ENCODE measurements at regions not wholly inside any gene's neighbourhood (a gene's known extent, or its start where the extent isn't known, plus 50 kb on each side); places are given as distances from the start of the nearest gene placed in this dataset.

- TF ChIP-seq CTCF (IDR thresholded peaks at IDR 0.05) (no peak), ZNF121 (CRISPR knock-in tag; IDR thresholded peaks at IDR 0.05) (no peak), NR3C1 (CRISPR knock-in tag; conservative IDR thresholded peaks at IDR 0.05; ENCODE audit: low read depth) (no peak), ATF1 (CRISPR knock-in tag; IDR thresholded peaks at IDR 0.05) (no peak), ZNF263 (CRISPR knock-in tag; IDR thresholded peaks at IDR 0.05; ENCODE audit: low read depth) (no peak), HMGXB4 (CRISPR knock-in tag; IDR thresholded peaks at IDR 0.05) (no peak)
These were observed 119.0 kb downstream of the TNFSF18 start for GRCh38 chr1:172931761-172932160.
